Left ventricle myocardium inferior (tissue), 1 donor: ENCODE measurements at regions not wholly inside any gene's neighbourhood (a gene's known extent, or its start where the extent isn't known, plus 50 kb on each side); places are given as distances from the start of the nearest gene placed in this dataset.
A peak's percentile ranks its signal among the peaks of the same experiment; 100 is the strongest.

Experiments used
- DNase-seq: peaks from one replicate; pipeline ENCODE4 v3.0.0-alpha.2; 2020
- H3K27ac ChIP-seq: fragments of 200-600 bp; replicated peaks from 2 replicates; pipeline ENCODE4 v1.8.0; 2021
- H3K27me3 ChIP-seq: fragments of 200-600 bp; 2 replicates; pipeline ENCODE4 v1.8.0; 2021; ENCODE audit warnings: low read depth
- H3K36me3 ChIP-seq: fragments of 200-600 bp; 2 replicates; pipeline ENCODE4 v1.8.0; 2021
- H3K4me1 ChIP-seq: fragments of 200-600 bp; 2 replicates; pipeline ENCODE4 v1.8.0; 2021
- H3K4me3 ChIP-seq: fragments of 200-600 bp; 2 replicates; pipeline ENCODE4 v1.8.0; 2021; ENCODE audit warnings: mild to moderate bottlenecking, moderate library complexity
- H3K9me3 ChIP-seq: fragments of 200-600 bp; replicated peaks from 2 replicates; pipeline ENCODE4 v1.8.0; 2021
- CTCF ChIP-seq: fragments of 200-600 bp; IDR thresholded peaks from 2 replicates; pipeline ENCODE4 v1.8.0; 2021; ENCODE audit warnings: antibody characterized with exemption, mild to moderate bottlenecking, borderline replicate concordance
- intact Hi-C: fragments of 100-400 bp; cut with micrococcal nuclease; formaldehyde crosslinking; loops from one replicate; pipeline ENCODE4 v1.11.0; 2022
- donor health status: DM: no; HTN: yes; CAD: no; lungs with severe emphysema.

GRCh38 chr2:8537562-8538155, 144.2 kb upstream of the ID2 start:
- DNase-seq = no peak
- Histone ChIP-seq H3K27ac (no peak overlapping the region), H3K4me3 (no peak overlapping the region), H3K36me3 (no peaks in the 10 kb centered on the region), H3K27me3 (no peaks in the 10 kb centered on the region), H3K9me3 (no peaks in the 10 kb centered on the region), H3K4me1 (peaks cover 46% of the 10 kb centered on the region)
- no peak for TF ChIP-seq CTCF
- intact Hi-C loops = no loop called here

GRCh38 chr2:8538531-8538930, 143.3 kb upstream of the ID2 start:
- DNase-seq = no peak
- intact Hi-C loops = no loop called here

GRCh38 chr2:8538931-8539621, 142.8 kb upstream of the ID2 start:
- intact Hi-C loops = no loop called here
- H3K27ac ChIP-seq = peak overlapping the region; percentile 50
- peak; percentile 29 for DNase-seq
- H3K27me3 ChIP-seq = no peaks in the 10 kb centered on the region
- peaks cover 54% of the 10 kb centered on the region for H3K4me1 ChIP-seq
- H3K9me3 ChIP-seq = no peaks in the 10 kb centered on the region
- TF ChIP-seq CTCF = no peak
- no peaks in the 10 kb centered on the region for H3K36me3 ChIP-seq
- H3K4me3 ChIP-seq = no peak overlapping the region

More at GRCh38 chr2:8538531-8538930, 143.3 kb upstream of the ID2 start:
- Histone ChIP-seq H3K36me3 (no peaks in the 10 kb centered on the region), H3K4me3 (no peak overlapping the region), H3K27me3 (no peaks in the 10 kb centered on the region), H3K9me3 (no peaks in the 10 kb centered on the region), H3K27ac (no peak overlapping the region), H3K4me1 (peaks cover 49% of the 10 kb centered on the region)
- TF ChIP-seq CTCF = no peak

GRCh38 chr2:8539743-8540551, 141.9 kb upstream of the ID2 start:
- Histone ChIP-seq H3K36me3 (no peaks in the 10 kb centered on the region), H3K27me3 (no peaks in the 10 kb centered on the region), H3K27ac (peak overlapping the region; percentile 50), H3K4me1 (peaks cover 57% of the 10 kb centered on the region), H3K4me3 (no peak overlapping the region), H3K9me3 (no peaks in the 10 kb centered on the region)
- intact Hi-C loops = no loop called here
- peak; percentile 12 for TF ChIP-seq CTCF
- peak; percentile 37 for DNase-seq

- Histone ChIP-seq H3K4me1 (peaks cover 56% of the 10 kb centered on the region), H3K27me3 (no peaks in the 10 kb centered on the region), H3K9me3 (no peaks in the 10 kb centered on the region), H3K27ac (peak overlapping the region; percentile 50), H3K36me3 (no peaks in the 10 kb centered on the region), H3K4me3 (no peak overlapping the region)
- no peak for TF ChIP-seq CTCF
- intact Hi-C loops = no loop called here
- no peak for DNase-seq
Observed at GRCh38 chr2:8540552-8541055, 141.3 kb upstream of the ID2 start.
